ENCODE measurements at regions not wholly inside any gene's neighbourhood (a gene's known extent, or its start where the extent isn't known, plus 50 kb on each side); places are given as distances from the start of the nearest gene placed in this dataset.
"Not testable (repeated sequence)": the region's sequence is repeated elsewhere in the genome, so short reads cannot be mapped to it uniquely, and the experiment has no call there.

GRCh38 chr15:31660816-31661215 is 334.2 kb downstream of the KLF13 start:
- Histone ChIP-seq H2AFZ (ENCODE audit: low read length) (no peak overlapping the region), H3K4me1 (ENCODE audit: control insufficient read depth, extremely low read depth, insufficient read depth, low read length) (no peaks in the 10 kb centered on the region), H3K36me3 (ENCODE audit: control insufficient read depth, insufficient read depth, low read length) (no peaks in the 10 kb centered on the region), H3K27ac (ENCODE audit: insufficient read depth, low read length) (no peak overlapping the region), H4K20me1 (ENCODE audit: control insufficient read depth, extremely low read depth, insufficient read depth, low read length) (no peaks in the 10 kb centered on the region), H3K4me2 (ENCODE audit: extremely low read depth, insufficient read depth, low read length) (no peak overlapping the region), H3K79me2 (ENCODE audit: control insufficient read depth, insufficient read depth, low read length) (no peaks in the 10 kb centered on the region), H3K4me3 (replicated peaks in 1 of 4; ENCODE audit: control extremely low read depth in 1 of 4, insufficient read depth in 1 of 4, low read depth in 3 of 4, low read length in 4 of 4) (no peak overlapping the region), H3K27me3 (ENCODE audit: control insufficient read depth, insufficient read depth, low read length) (no peaks in the 10 kb centered on the region), H3K9ac (ENCODE audit: insufficient read depth, low read length) (no peak overlapping the region), H3K9me3 (ENCODE audit: control insufficient read depth, insufficient read depth, low read depth, low read length) (no peaks in the 10 kb centered on the region)
- DNase-seq (ENCODE audit: low read depth in 2 of 2): no peak
- no peak for TF ChIP-seq CTCF (conservative IDR thresholded peaks at IDR 0.05 in 1 of 2, IDR thresholded peaks at IDR 0.05 in 1 of 2; ENCODE audit: low read depth in 1 of 2, low read length in 2 of 2)
- TF ChIP-seq EZH2 (IDR thresholded peaks at IDR 0.05; ENCODE audit: low read length, missing control alignments): no peak

GRCh38 chr15:31665732-31666131 is 339.1 kb downstream of the KLF13 start:
- not testable (repeated sequence) for H3K9ac ChIP-seq (ENCODE audit: insufficient read depth, low read length); H3K27ac ChIP-seq (ENCODE audit: insufficient read depth, low read length); H2AFZ ChIP-seq (ENCODE audit: low read length); DNase-seq (ENCODE audit: low read depth in 2 of 2); H3K9me3 ChIP-seq (ENCODE audit: control insufficient read depth, insufficient read depth, low read depth, low read length); H4K20me1 ChIP-seq (ENCODE audit: control insufficient read depth, extremely low read depth, insufficient read depth, low read length); H3K36me3 ChIP-seq (ENCODE audit: control insufficient read depth, insufficient read depth, low read length); H3K4me1 ChIP-seq (ENCODE audit: control insufficient read depth, extremely low read depth, insufficient read depth, low read length); H3K79me2 ChIP-seq (ENCODE audit: control insufficient read depth, insufficient read depth, low read length); H3K4me2 ChIP-seq (ENCODE audit: extremely low read depth, insufficient read depth, low read length); H3K27me3 ChIP-seq (ENCODE audit: control insufficient read depth, insufficient read depth, low read length); H3K4me3 ChIP-seq (replicated peaks in 1 of 4; ENCODE audit: control extremely low read depth in 1 of 4, insufficient read depth in 1 of 4, low read depth in 3 of 4, low read length in 4 of 4)

DNA sequence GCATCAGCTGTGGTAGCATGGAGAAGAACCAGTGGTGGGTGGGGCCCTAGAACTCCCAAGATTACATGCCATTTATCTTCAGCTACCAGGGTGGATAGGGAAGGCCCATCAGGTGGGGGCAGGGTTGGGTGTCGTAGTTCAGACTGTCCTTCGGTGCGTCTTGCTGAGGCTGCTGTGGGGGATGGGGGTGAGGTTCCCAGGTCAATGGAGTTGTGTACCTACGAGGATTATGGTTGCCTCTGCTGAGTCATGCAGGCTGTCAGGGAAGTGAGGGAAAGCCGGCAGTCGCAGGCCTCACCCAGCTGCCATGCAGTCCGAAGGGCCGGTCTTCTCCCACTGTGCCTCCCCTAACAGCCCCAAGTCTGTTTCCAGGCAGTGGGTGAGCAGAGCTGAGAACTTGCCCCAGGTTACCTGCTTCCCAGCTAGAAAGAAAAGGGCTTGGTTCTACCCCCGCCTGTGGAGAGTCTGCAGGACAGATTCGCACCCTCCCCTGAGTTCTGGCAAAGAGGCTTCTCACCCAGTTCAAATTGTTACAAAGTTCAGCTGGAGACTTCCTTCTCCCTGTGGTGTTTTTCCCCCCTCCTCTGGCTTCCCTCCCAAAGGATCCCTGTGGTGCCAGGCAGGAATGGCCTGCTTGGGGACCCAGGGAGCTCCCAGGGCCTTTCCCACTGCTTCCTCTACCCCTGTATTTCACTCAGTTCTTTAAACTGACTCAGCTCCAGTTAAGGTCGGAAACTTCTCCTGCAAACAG is 342.7 kb downstream of the KLF13 start:
- not testable (repeated sequence) for H3K27me3 ChIP-seq (ENCODE audit: control insufficient read depth, insufficient read depth, low read length); H3K4me2 ChIP-seq (ENCODE audit: extremely low read depth, insufficient read depth, low read length); H3K4me3 ChIP-seq (replicated peaks in 1 of 4; ENCODE audit: control extremely low read depth in 1 of 4, insufficient read depth in 1 of 4, low read depth in 3 of 4, low read length in 4 of 4); H3K36me3 ChIP-seq (ENCODE audit: control insufficient read depth, insufficient read depth, low read length); H4K20me1 ChIP-seq (ENCODE audit: control insufficient read depth, extremely low read depth, insufficient read depth, low read length); H3K79me2 ChIP-seq (ENCODE audit: control insufficient read depth, insufficient read depth, low read length); H3K4me1 ChIP-seq (ENCODE audit: control insufficient read depth, extremely low read depth, insufficient read depth, low read length); DNase-seq (ENCODE audit: low read depth in 2 of 2); H3K9me3 ChIP-seq (ENCODE audit: control insufficient read depth, insufficient read depth, low read depth, low read length); H3K9ac ChIP-seq (ENCODE audit: insufficient read depth, low read length); H2AFZ ChIP-seq (ENCODE audit: low read length); H3K27ac ChIP-seq (ENCODE audit: insufficient read depth, low read length)

- not testable (repeated sequence) for H3K27ac ChIP-seq (ENCODE audit: insufficient read depth, low read length); H3K36me3 ChIP-seq (ENCODE audit: control insufficient read depth, insufficient read depth, low read length); H4K20me1 ChIP-seq (ENCODE audit: control insufficient read depth, extremely low read depth, insufficient read depth, low read length); H3K9ac ChIP-seq (ENCODE audit: insufficient read depth, low read length); H3K79me2 ChIP-seq (ENCODE audit: control insufficient read depth, insufficient read depth, low read length); DNase-seq (ENCODE audit: low read depth in 2 of 2); H3K4me1 ChIP-seq (ENCODE audit: control insufficient read depth, extremely low read depth, insufficient read depth, low read length); H3K27me3 ChIP-seq (ENCODE audit: control insufficient read depth, insufficient read depth, low read length); H3K4me2 ChIP-seq (ENCODE audit: extremely low read depth, insufficient read depth, low read length); H3K9me3 ChIP-seq (ENCODE audit: control insufficient read depth, insufficient read depth, low read depth, low read length); H2AFZ ChIP-seq (ENCODE audit: low read length); H3K4me3 ChIP-seq (replicated peaks in 1 of 4; ENCODE audit: control extremely low read depth in 1 of 4, insufficient read depth in 1 of 4, low read depth in 3 of 4, low read length in 4 of 4)
These were observed 346.6 kb downstream of the KLF13 start for GRCh38 chr15:31673263-31673662.

GRCh38 chr15:31681529-31682259 is 348.6 kb upstream of the CHRNA7 start:
- not testable (repeated sequence) for H3K4me3 ChIP-seq (replicated peaks in 1 of 4; ENCODE audit: control extremely low read depth in 1 of 4, insufficient read depth in 1 of 4, low read depth in 3 of 4, low read length in 4 of 4); H3K27me3 ChIP-seq (ENCODE audit: control insufficient read depth, insufficient read depth, low read length); H4K20me1 ChIP-seq (ENCODE audit: control insufficient read depth, extremely low read depth, insufficient read depth, low read length); H3K36me3 ChIP-seq (ENCODE audit: control insufficient read depth, insufficient read depth, low read length); H2AFZ ChIP-seq (ENCODE audit: low read length); H3K79me2 ChIP-seq (ENCODE audit: control insufficient read depth, insufficient read depth, low read length); H3K9me3 ChIP-seq (ENCODE audit: control insufficient read depth, insufficient read depth, low read depth, low read length); DNase-seq (ENCODE audit: low read depth in 2 of 2); H3K9ac ChIP-seq (ENCODE audit: insufficient read depth, low read length); H3K27ac ChIP-seq (ENCODE audit: insufficient read depth, low read length); H3K4me1 ChIP-seq (ENCODE audit: control insufficient read depth, extremely low read depth, insufficient read depth, low read length); H3K4me2 ChIP-seq (ENCODE audit: extremely low read depth, insufficient read depth, low read length)

DNA sequence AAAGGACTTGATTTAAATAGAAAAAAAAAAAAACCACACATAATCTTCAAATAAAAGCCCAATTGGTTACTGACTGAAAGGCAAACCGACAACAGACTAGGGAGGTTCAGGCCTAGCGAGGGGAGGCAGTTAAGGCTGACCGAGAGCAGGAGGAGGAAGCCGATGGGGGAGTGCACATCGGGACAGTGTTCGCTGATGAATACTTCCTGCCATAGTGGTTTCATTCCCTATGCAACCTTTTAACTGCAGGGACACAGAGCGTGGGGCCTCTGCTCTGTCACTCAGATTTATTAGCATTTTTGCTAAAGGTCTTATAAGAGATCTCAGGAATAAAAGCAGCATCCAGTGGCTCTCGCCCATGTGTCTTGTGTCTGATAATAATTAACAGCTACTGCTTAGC is 343.2 kb upstream of the CHRNA7 start:
- not testable (repeated sequence) for H2AFZ ChIP-seq (ENCODE audit: low read length); H3K4me1 ChIP-seq (ENCODE audit: control insufficient read depth, extremely low read depth, insufficient read depth, low read length); H3K27ac ChIP-seq (ENCODE audit: insufficient read depth, low read length); H3K27me3 ChIP-seq (ENCODE audit: control insufficient read depth, insufficient read depth, low read length); H3K9ac ChIP-seq (ENCODE audit: insufficient read depth, low read length); H3K79me2 ChIP-seq (ENCODE audit: control insufficient read depth, insufficient read depth, low read length); H3K9me3 ChIP-seq (ENCODE audit: control insufficient read depth, insufficient read depth, low read depth, low read length); H4K20me1 ChIP-seq (ENCODE audit: control insufficient read depth, extremely low read depth, insufficient read depth, low read length); H3K36me3 ChIP-seq (ENCODE audit: control insufficient read depth, insufficient read depth, low read length); H3K4me2 ChIP-seq (ENCODE audit: extremely low read depth, insufficient read depth, low read length); H3K4me3 ChIP-seq (replicated peaks in 1 of 4; ENCODE audit: control extremely low read depth in 1 of 4, insufficient read depth in 1 of 4, low read depth in 3 of 4, low read length in 4 of 4); DNase-seq (ENCODE audit: low read depth in 2 of 2)
